Mesodermal cell (in vitro differentiated cells): ENCODE measurements at regions not wholly inside any gene's neighbourhood (a gene's known extent, or its start where the extent isn't known, plus 50 kb on each side); places are given as distances from the start of the nearest gene placed in this dataset.
"Not testable (repeated sequence)": the region's sequence is repeated elsewhere in the genome, so short reads cannot be mapped to it uniquely, and the experiment has no call there.

Source experiments
- H3K27ac ChIP-seq: 2 replicates; pipeline ENCODE4 v1.7.0; 2013; ENCODE audit warnings: mild to moderate bottlenecking, low read depth, low read length, moderate library complexity; ENCODE audit not compliant: severe bottlenecking
- H3K36me3 ChIP-seq: 2 replicates; pipeline ENCODE4 v1.7.1; 2013; ENCODE audit warnings: mild to moderate bottlenecking, low read length, moderate library complexity; ENCODE audit not compliant: control insufficient read depth, insufficient read depth
- H3K4me1 ChIP-seq: one replicate; pipeline ENCODE4 v1.7.1; 2013; ENCODE audit warnings: mild to moderate bottlenecking, low read length; ENCODE audit not compliant: insufficient read depth, control insufficient read depth, poor library complexity, severe bottlenecking
- H3K4me3 ChIP-seq: 2 replicates; pipeline ENCODE4 v1.7.0; 2013; ENCODE audit warnings: low read length, control low read depth, mild to moderate bottlenecking; ENCODE audit not compliant: insufficient read depth, poor library complexity, severe bottlenecking; ENCODE audit errors: extremely low read depth
- H3K9me3 ChIP-seq: 2 replicates; pipeline ENCODE4 v1.7.1; 2013; ENCODE audit warnings: mild to moderate bottlenecking, low read length, moderate library complexity; ENCODE audit not compliant: control insufficient read depth
- WGBS, 2 experiments: methylation state at CpG; one replicate each; pipeline ENCODE4 v1.1.5; 2013; ENCODE audit warnings: missing lambda C conversion rate in 2 of 2; ENCODE audit not compliant: insufficient coverage in 2 of 2; 5-methylcytosine and 5-hydroxymethylcytosine counted together

- H3K4me3 ChIP-seq: no peak overlapping the region
- 80% methylated on average over 1 of the region's 3 CpGs; no CpG with 5 or more reads in 1 of the 2 experiments for WGBS, 2 experiments
- no peak overlapping the region for H3K27ac ChIP-seq
- H3K9me3 ChIP-seq: no peaks in the 10 kb centered on the region
- H3K4me1 ChIP-seq: peaks cover 24% of the 10 kb centered on the region
- H3K36me3 ChIP-seq: no peaks in the 10 kb centered on the region
These were observed 212.5 kb upstream of the DDHD1 start for GRCh38 chr14:53365486-53366130.

- not testable (repeated sequence) for H3K36me3 ChIP-seq, H3K27ac ChIP-seq, H3K4me3 ChIP-seq, H3K4me1 ChIP-seq, H3K9me3 ChIP-seq
- WGBS, 2 experiments: no CpG with 5 or more reads among the region's 2 CpGs
These were observed 209.8 kb upstream of the DDHD1 start for GRCh38 chr14:53362916-53363315.

- Histone ChIP-seq H3K4me1 (peaks cover 11% of the 10 kb centered on the region), H3K27ac (no peak overlapping the region), H3K36me3 (no peaks in the 10 kb centered on the region), H3K4me3 (no peak overlapping the region), H3K9me3 (peaks cover 3% of the 10 kb centered on the region)
These were observed 207.7 kb upstream of the DDHD1 start for GRCh38 chr14:53360829-53361228.

GRCh38 chr14:53358166-53358565 is 205.0 kb upstream of the DDHD1 start:
- H3K9me3 ChIP-seq: peaks cover 3% of the 10 kb centered on the region
- H3K36me3 ChIP-seq: no peaks in the 10 kb centered on the region
- H3K4me1 ChIP-seq: peaks cover 28% of the 10 kb centered on the region
- H3K27ac ChIP-seq: no peak overlapping the region
- no peak overlapping the region for H3K4me3 ChIP-seq

- H3K4me3 ChIP-seq: no peak overlapping the region
These were observed 203.4 kb upstream of the DDHD1 start for GRCh38 chr14:53356361-53357150.

GRCh38 chr14:53355581-53356112 is 202.5 kb upstream of the DDHD1 start:
- H3K4me1 ChIP-seq: peaks cover 28% of the 10 kb centered on the region
- peaks cover 3% of the 10 kb centered on the region for H3K9me3 ChIP-seq
- H3K27ac ChIP-seq: peak overlapping the region; percentile 73
- no peak overlapping the region for H3K4me3 ChIP-seq
- no peaks in the 10 kb centered on the region for H3K36me3 ChIP-seq
- WGBS, 2 experiments: 7 to 9% methylated on average over 4 of the region's 5 CpGs

More at GRCh38 chr14:53356361-53357150, 203.4 kb upstream of the DDHD1 start:
- no peaks in the 10 kb centered on the region for H3K36me3 ChIP-seq
- peak overlapping the region; percentile 73 for H3K27ac ChIP-seq
- peaks cover 3% of the 10 kb centered on the region for H3K9me3 ChIP-seq
- H3K4me1 ChIP-seq: peaks cover 28% of the 10 kb centered on the region
- 10 to 16% methylated on average over 3 of the region's 4 CpGs for WGBS, 2 experiments

- H3K27ac ChIP-seq: no peak overlapping the region
- H3K4me1 ChIP-seq: peaks cover 28% of the 10 kb centered on the region
- peaks cover 3% of the 10 kb centered on the region for H3K9me3 ChIP-seq
- H3K36me3 ChIP-seq: no peaks in the 10 kb centered on the region
- no peak overlapping the region for H3K4me3 ChIP-seq
These were observed 201.2 kb upstream of the DDHD1 start for GRCh38 chr14:53354336-53354735.

GRCh38 chr14:53350866-53351265 is 197.7 kb upstream of the DDHD1 start:
- Histone ChIP-seq H3K9me3 (no peaks in the 10 kb centered on the region), H3K36me3 (no peaks in the 10 kb centered on the region), H3K4me1 (peaks cover 17% of the 10 kb centered on the region), H3K27ac (no peak overlapping the region), H3K4me3 (no peak overlapping the region)

GRCh38 chr14:53350429-53350828 is 197.3 kb upstream of the DDHD1 start:
- H3K36me3 ChIP-seq: no peaks in the 10 kb centered on the region
- H3K9me3 ChIP-seq: no peaks in the 10 kb centered on the region
- WGBS, 2 experiments: no CpG with 5 or more reads among the region's 2 CpGs
- H3K4me1 ChIP-seq: peaks cover 13% of the 10 kb centered on the region
- H3K27ac ChIP-seq: no peak overlapping the region
- no peak overlapping the region for H3K4me3 ChIP-seq

- WGBS, 2 experiments: 72 to 79% methylated on average over 2 of the region's 3 CpGs
- H3K36me3 ChIP-seq: no peaks in the 10 kb centered on the region
- H3K27ac ChIP-seq: no peak overlapping the region
- no peaks in the 10 kb centered on the region for H3K9me3 ChIP-seq
- H3K4me1 ChIP-seq: no peaks in the 10 kb centered on the region
- no peak overlapping the region for H3K4me3 ChIP-seq
These were observed 193.9 kb upstream of the DDHD1 start for GRCh38 chr14:53346988-53347387.

- peaks cover 5% of the 10 kb centered on the region for H3K4me1 ChIP-seq
- WGBS, 2 experiments: 89 to 90% methylated on average over 3 of the region's 4 CpGs
- peaks cover 3% of the 10 kb centered on the region for H3K9me3 ChIP-seq
- no peak overlapping the region for H3K4me3 ChIP-seq
- H3K36me3 ChIP-seq: no peaks in the 10 kb centered on the region
- peak overlapping the region; percentile 33 for H3K27ac ChIP-seq
These were observed 188.2 kb upstream of the DDHD1 start for GRCh38 chr14:53341324-53341723.
